HCT116 (cell line): ENCODE measurements at regions not wholly inside any gene's neighbourhood (a gene's known extent, or its start where the extent isn't known, plus 50 kb on each side); places are given as distances from the start of the nearest gene placed in this dataset.

Experiments used
- ATAC-seq: fragments of 200-7000 bp; cut with Tn5 transposase; 2 replicates; pipeline ENCODE4 v1.9.1; 2020; ENCODE audit warnings: mild to moderate bottlenecking, moderate library complexity
- BruUV-seq: library from RNA; stranded (reverse); fragments of 400-500 nt; replicated peaks from 2 replicates; lab custom pipeline; 2021; lab: Mats Ljungman, UMichigan
- CTCF ChIA-PET: fragments of 300-600 bp; sonication (Branson Sonifier 250); formaldehyde crosslinking; loops from one replicate; lab custom pipeline; 2021; ENCODE audit warnings: antibody characterized with exemption; lab: Charles Lee
- POLR2A ChIA-PET: fragments of 300-600, 350-600 bp; sonication (Branson Sonifier 250); formaldehyde crosslinking; loops from one replicate; lab custom pipeline; 2021; ENCODE audit warnings: antibody characterized with exemption; lab: Charles Lee
- RAD21 ChIA-PET, 2 experiments: fragments of 300-600 bp; sonication (Branson Sonifier 250); formaldehyde crosslinking; loops; one replicate each; lab custom pipeline; 2023; ENCODE audit warnings: low total read pairs in 2 of 2; ENCODE audit not compliant: uncharacterized antibody in 2 of 2, unreplicated experiment in 2 of 2, low non-redundant PET in 1 of 2; lab: Charles Lee
- DNase-seq: peaks from one replicate; pipeline ENCODE4 v3.0.0-alpha.2; 2010; ENCODE audit warnings: low read depth, low spot score
- H2AFZ ChIP-seq: fragments of 200-600 bp; shearing (Covaris generic), sonication (generic); 2 replicates; pipeline ENCODE4 v1.6.1; 2017; ENCODE audit warnings: low read depth, mixed run types, mixed read lengths, antibody characterized with exemption, low read length; ENCODE audit not compliant: poor library complexity, severe bottlenecking
- H3K27ac ChIP-seq: 2 replicates; pipeline ENCODE4 v1.5.1; 2012; ENCODE audit warnings: low read depth, low read length
- H3K27me3 ChIP-seq: fragments of 200-600 bp; sonication (generic); 2 replicates; pipeline ENCODE4 v1.6.1; 2016; ENCODE audit warnings: mixed run types, low read length, mixed read lengths; ENCODE audit not compliant: insufficient read depth
- H3K36me3 ChIP-seq, 2 experiments: fragments of 200-500 bp in 1 of 2; fragments of 200-600 bp in 1 of 2; sonication (Bioruptor generic) in 1 of 2; sonication (generic) in 1 of 2; 2 replicates each; pipeline versions ENCODE4 v1.5.1 to v1.6.1; 2014 to 2016; ENCODE audit warnings: low read length in 2 of 2, inconsistent platforms in 1 of 2, mixed read lengths in 1 of 2, mixed run types in 1 of 2; ENCODE audit not compliant: insufficient read depth in 2 of 2, control insufficient read depth in 1 of 2
- H3K4me1 ChIP-seq, 2 experiments: fragments of 200-600 bp in 1 of 2; sonication (generic) in 1 of 2; 2 replicates each; pipeline versions ENCODE4 v1.5.1 to v1.6.1; 2012 to 2017; ENCODE audit warnings: low read length in 2 of 2, inconsistent platforms in 1 of 2, mild to moderate bottlenecking in 1 of 2, mixed read lengths in 1 of 2, mixed run types in 1 of 2, moderate library complexity in 1 of 2; ENCODE audit not compliant: insufficient read depth in 2 of 2, control insufficient read depth in 1 of 2
- H3K4me2 ChIP-seq: fragments of 200-600 bp; sonication (generic); 2 replicates; pipeline ENCODE4 v1.6.1; 2017; ENCODE audit warnings: mixed run types, low read length, mixed read lengths
- H3K4me3 ChIP-seq, 2 experiments: fragments of 200-600 bp in 1 of 2; sonication (generic) in 1 of 2; replicated peaks in 1 of 2; 2 replicates each; pipeline ENCODE4 v1.5.1; 2011 to 2016; ENCODE audit warnings: low read length in 2 of 2, control low read depth in 1 of 2, low read depth in 1 of 2, mild to moderate bottlenecking in 1 of 2, mixed read lengths in 1 of 2, mixed run types in 1 of 2
- H3K79me2 ChIP-seq: fragments of 200-600 bp; sonication (generic); 2 replicates; pipeline ENCODE4 v1.6.1; 2017; ENCODE audit warnings: mild to moderate bottlenecking, mixed run types, low read length, moderate library complexity, mixed read lengths; ENCODE audit not compliant: insufficient read depth
- H3K9ac ChIP-seq: fragments of 200-600 bp; sonication (generic); 2 replicates; pipeline ENCODE4 v1.6.1; 2016; ENCODE audit warnings: low read length, mixed read lengths
- H3K9me2 ChIP-seq: fragments of 200-600 bp; sonication (generic), shearing (Covaris generic); 2 replicates; pipeline ENCODE4 v1.6.1; 2017; ENCODE audit warnings: mixed run types, mild to moderate bottlenecking, moderate library complexity; ENCODE audit not compliant: insufficient read depth
- H3K9me3 ChIP-seq, 2 experiments: fragments of 200-500 bp in 1 of 2; fragments of 200-600 bp in 1 of 2; sonication (Bioruptor generic) in 1 of 2; sonication (generic) in 1 of 2; 2 replicates each; pipeline ENCODE4 v1.6.1; 2014 to 2017; ENCODE audit warnings: low read length in 2 of 2, mixed read lengths in 2 of 2, inconsistent platforms in 1 of 2, low read depth in 1 of 2, mild to moderate bottlenecking in 1 of 2, mixed run types in 1 of 2, moderate library complexity in 1 of 2; ENCODE audit not compliant: control insufficient read depth in 1 of 2, insufficient read depth in 1 of 2
- H4K20me1 ChIP-seq: fragments of 200-600 bp; sonication (generic), shearing (Covaris generic); 2 replicates; pipeline ENCODE4 v1.6.1; 2017; ENCODE audit warnings: mixed run types, mild to moderate bottlenecking, moderate library complexity; ENCODE audit not compliant: insufficient read depth
- CEBPB ChIP-seq: IDR thresholded peaks from 2 replicates; pipeline ENCODE4 v1.6.1; 2012; ENCODE audit warnings: low read depth
- ELF1 ChIP-seq: IDR thresholded peaks from 2 replicates; pipeline ENCODE4 v1.6.1; 2012; ENCODE audit warnings: low read depth, borderline replicate concordance
- EZH2phosphoT487 ChIP-seq: fragments of 200-600 bp; IDR thresholded peaks from 2 replicates; pipeline ENCODE4 v1.6.1; 2018; ENCODE audit warnings: antibody characterized with exemption, borderline replicate concordance
- FOSL1 ChIP-seq: IDR thresholded peaks from 2 replicates; pipeline ENCODE4 v1.6.1; 2012; ENCODE audit warnings: low read depth
- POLR2A ChIP-seq: IDR thresholded peaks from 2 replicates; pipeline ENCODE4 v1.7.0; 2011; ENCODE audit warnings: borderline replicate concordance; ENCODE audit not compliant: insufficient read depth, insufficient read length; ENCODE audit errors: extremely low read depth
- POLR2AphosphoS5 ChIP-seq: IDR thresholded peaks from 2 replicates; pipeline ENCODE4 v1.6.1; 2011; ENCODE audit warnings: mild to moderate bottlenecking, low read depth, low read length, moderate library complexity
- SRF ChIP-seq: IDR thresholded peaks from 2 replicates; pipeline ENCODE4 v1.6.1; 2012; ENCODE audit warnings: low read depth
- YY1 ChIP-seq: IDR thresholded peaks from 2 replicates; pipeline ENCODE4 v1.6.1; 2011; ENCODE audit warnings: low read length, low read depth, moderate library complexity, mild to moderate bottlenecking; ENCODE audit not compliant: insufficient replicate concordance; ENCODE audit errors: extremely low read depth
- intact Hi-C: fragments of 100-400 bp; cut with micrococcal nuclease; formaldehyde crosslinking; loops from 2 replicates; pipeline ENCODE4 v1.10.0; 2022
- TF ChIP-seq, protein P1 (sequence below), 3 experiments: fragments of 200-600 bp in 1 of 3; sonication (generic) in 1 of 3; IDR thresholded peaks in 2 of 3; conservative IDR thresholded peaks in 1 of 3; 2 replicates each; pipeline ENCODE4 v1.5.1; 2012 to 2017; ENCODE audit warnings: low read depth in 2 of 3, low read length in 2 of 3, antibody characterized with exemption in 1 of 3, borderline replicate concordance in 1 of 3, control low read depth in 1 of 3, mild to moderate bottlenecking in 1 of 3, mixed read lengths in 1 of 3, mixed run types in 1 of 3, moderate library complexity in 1 of 3; ENCODE audit not compliant: insufficient read depth in 1 of 3
- TF ChIP-seq, protein P2 (sequence below): IDR thresholded peaks from 2 replicates; pipeline ENCODE4 v1.6.1; 2012
- TF ChIP-seq, protein P3 (sequence below): IDR thresholded peaks from 2 replicates; pipeline ENCODE4 v1.6.1; 2011; ENCODE audit warnings: mild to moderate bottlenecking, low read length, moderate library complexity; ENCODE audit not compliant: insufficient replicate concordance; ENCODE audit errors: extremely low read depth

DNA sequence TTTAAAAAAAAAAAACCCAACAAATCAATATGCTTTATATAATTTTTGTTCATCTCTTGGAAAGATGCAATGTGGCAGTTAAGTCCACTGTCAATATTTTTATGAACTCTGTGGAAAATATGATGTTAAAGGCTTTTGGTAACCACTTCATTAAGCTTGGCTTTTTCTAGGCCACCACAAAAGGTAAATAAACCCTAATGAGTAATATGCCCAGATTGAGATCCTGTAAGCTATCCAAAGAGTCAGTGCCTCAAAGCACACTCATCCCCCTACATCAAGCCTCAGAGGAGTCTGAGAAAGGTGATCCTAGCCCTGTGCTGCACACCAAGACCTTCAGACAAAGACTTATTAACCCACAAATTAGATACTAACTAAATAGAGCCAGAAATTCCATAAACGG is 121.1 kb downstream of the CDC5L start:
- no peaks in the 10 kb centered on the region for H3K36me3 ChIP-seq
- no peaks in the 10 kb centered on the region for H3K27me3 ChIP-seq
- no peak overlapping the region for H3K4me3 ChIP-seq
- H3K9me3 ChIP-seq = no peaks in the 10 kb centered on the region
- BruUV-seq = no TSS peak
- TF ChIP-seq, protein P1, sequence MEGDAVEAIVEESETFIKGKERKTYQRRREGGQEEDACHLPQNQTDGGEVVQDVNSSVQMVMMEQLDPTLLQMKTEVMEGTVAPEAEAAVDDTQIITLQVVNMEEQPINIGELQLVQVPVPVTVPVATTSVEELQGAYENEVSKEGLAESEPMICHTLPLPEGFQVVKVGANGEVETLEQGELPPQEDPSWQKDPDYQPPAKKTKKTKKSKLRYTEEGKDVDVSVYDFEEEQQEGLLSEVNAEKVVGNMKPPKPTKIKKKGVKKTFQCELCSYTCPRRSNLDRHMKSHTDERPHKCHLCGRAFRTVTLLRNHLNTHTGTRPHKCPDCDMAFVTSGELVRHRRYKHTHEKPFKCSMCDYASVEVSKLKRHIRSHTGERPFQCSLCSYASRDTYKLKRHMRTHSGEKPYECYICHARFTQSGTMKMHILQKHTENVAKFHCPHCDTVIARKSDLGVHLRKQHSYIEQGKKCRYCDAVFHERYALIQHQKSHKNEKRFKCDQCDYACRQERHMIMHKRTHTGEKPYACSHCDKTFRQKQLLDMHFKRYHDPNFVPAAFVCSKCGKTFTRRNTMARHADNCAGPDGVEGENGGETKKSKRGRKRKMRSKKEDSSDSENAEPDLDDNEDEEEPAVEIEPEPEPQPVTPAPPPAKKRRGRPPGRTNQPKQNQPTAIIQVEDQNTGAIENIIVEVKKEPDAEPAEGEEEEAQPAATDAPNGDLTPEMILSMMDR (IDR thresholded peaks at IDR 0.05 in 2 of 3, conservative IDR thresholded peaks at IDR 0.05 in 1 of 3; ENCODE audit: borderline replicate concordance in 1 of 3, insufficient read depth in 1 of 3, low read depth in 2 of 3, low read length in 2 of 3) = no peak
- TF ChIP-seq EZH2phosphoT487 (no peak), SRF (no peak), ELF1 (no peak), POLR2A (no peak), YY1 (no peak), POLR2AphosphoS5 (no peak), CEBPB (no peak), FOSL1 (no peak)
- TF ChIP-seq, protein P2, sequence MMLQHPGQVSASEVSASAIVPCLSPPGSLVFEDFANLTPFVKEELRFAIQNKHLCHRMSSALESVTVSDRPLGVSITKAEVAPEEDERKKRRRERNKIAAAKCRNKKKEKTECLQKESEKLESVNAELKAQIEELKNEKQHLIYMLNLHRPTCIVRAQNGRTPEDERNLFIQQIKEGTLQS = no peak
- TF ChIP-seq, protein P3, sequence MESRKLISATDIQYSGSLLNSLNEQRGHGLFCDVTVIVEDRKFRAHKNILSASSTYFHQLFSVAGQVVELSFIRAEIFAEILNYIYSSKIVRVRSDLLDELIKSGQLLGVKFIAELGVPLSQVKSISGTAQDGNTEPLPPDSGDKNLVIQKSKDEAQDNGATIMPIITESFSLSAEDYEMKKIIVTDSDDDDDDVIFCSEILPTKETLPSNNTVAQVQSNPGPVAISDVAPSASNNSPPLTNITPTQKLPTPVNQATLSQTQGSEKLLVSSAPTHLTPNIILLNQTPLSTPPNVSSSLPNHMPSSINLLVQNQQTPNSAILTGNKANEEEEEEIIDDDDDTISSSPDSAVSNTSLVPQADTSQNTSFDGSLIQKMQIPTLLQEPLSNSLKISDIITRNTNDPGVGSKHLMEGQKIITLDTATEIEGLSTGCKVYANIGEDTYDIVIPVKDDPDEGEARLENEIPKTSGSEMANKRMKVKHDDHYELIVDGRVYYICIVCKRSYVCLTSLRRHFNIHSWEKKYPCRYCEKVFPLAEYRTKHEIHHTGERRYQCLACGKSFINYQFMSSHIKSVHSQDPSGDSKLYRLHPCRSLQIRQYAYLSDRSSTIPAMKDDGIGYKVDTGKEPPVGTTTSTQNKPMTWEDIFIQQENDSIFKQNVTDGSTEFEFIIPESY = no peak
- POLR2A ChIA-PET = no interaction called here
- H2AFZ ChIP-seq = no peak overlapping the region
- DNase-seq = no peak
- CTCF ChIA-PET = interaction anchor here (2.2 kb wide), 1 partner anchor 33 kb away, joined by 7 read pairs; no protein-coding TSS in a partner anchor
- no peaks in the 10 kb centered on the region for H3K79me2 ChIP-seq
- H3K4me1 ChIP-seq = no peaks in the 10 kb centered on the region
- H3K9ac ChIP-seq = no peak overlapping the region
- RAD21 ChIA-PET = no interaction called here
- no peaks in the 10 kb centered on the region for H3K9me2 ChIP-seq
- intact Hi-C loops = no loop called here
- no peak for ATAC-seq
- no peaks in the 10 kb centered on the region for H4K20me1 ChIP-seq
- no peak overlapping the region for H3K4me2 ChIP-seq
- no peak overlapping the region for H3K27ac ChIP-seq
